NCI-H345 treated with DMSO at 0.1 percent for 48 hours (cell line): ENCODE measurements at regions not wholly inside any gene's neighbourhood (a gene's known extent, or its start where the extent isn't known, plus 50 kb on each side); places are given as distances from the start of the nearest gene placed in this dataset.
"Not testable (repeated sequence)": the region's sequence is repeated elsewhere in the genome, so short reads cannot be mapped to it uniquely, and the experiment has no call there.

Source experiments
- DNase-seq: peaks from one replicate; lab custom pipeline; 2025; ENCODE audit not compliant: unreplicated experiment; lab: John Stamatoyannopoulos, UW

GRCh38 chr1:208682664-208683013, 438.5 kb upstream of the PLXNA2 start:
- no peak for DNase-seq

GRCh38 chr1:208683141-208683540, 439.0 kb upstream of the PLXNA2 start:
- no peak for DNase-seq

- DNase-seq: no peak
These were observed 440.0 kb upstream of the PLXNA2 start for GRCh38 chr1:208684192-208684591.

- no peak for DNase-seq
These were observed 442.4 kb upstream of the PLXNA2 start for GRCh38 chr1:208686592-208686991.

GRCh38 chr1:208688656-208689315, 444.6 kb upstream of the PLXNA2 start:
- no peak for DNase-seq

GRCh38 chr1:208691012-208691411, 446.8 kb upstream of the PLXNA2 start:
- no peak for DNase-seq

- DNase-seq: no peak
These were observed 465.8 kb upstream of the PLXNA2 start for GRCh38 chr1:208709981-208710380.

- DNase-seq: no peak
These were observed 470.1 kb upstream of the PLXNA2 start for GRCh38 chr1:208714323-208714722.

GRCh38 chr1:208717525-208717924, 473.3 kb upstream of the PLXNA2 start:
- no peak for DNase-seq

GRCh38 chr1:208722592-208722991, 478.4 kb upstream of the PLXNA2 start:
- DNase-seq: no peak

- no peak for DNase-seq
These were observed 479.9 kb upstream of the PLXNA2 start for GRCh38 chr1:208724079-208724478.

GRCh38 chr1:208728815-208729214, 484.6 kb upstream of the PLXNA2 start:
- DNase-seq: no peak

GRCh38 chr1:208731981-208732821, 488.0 kb upstream of the PLXNA2 start:
- DNase-seq: peak; percentile 57

- no peak for DNase-seq
These were observed 493.0 kb upstream of the PLXNA2 start for GRCh38 chr1:208737161-208737560.

GRCh38 chr1:208737922-208738321, 493.7 kb upstream of the PLXNA2 start:
- DNase-seq: no peak

- DNase-seq: not testable (repeated sequence)
These were observed 495.5 kb upstream of the PLXNA2 start for GRCh38 chr1:208739636-208740035.

GRCh38 chr1:208741296-208741695, 497.1 kb upstream of the PLXNA2 start:
- DNase-seq: no peak

- no peak for DNase-seq
These were observed 499.2 kb upstream of the PLXNA2 start for GRCh38 chr1:208743361-208743760.

- DNase-seq: no peak
These were observed 503.8 kb upstream of the PLXNA2 start for GRCh38 chr1:208747979-208748378.

GRCh38 chr1:208748387-208749165, 504.4 kb upstream of the PLXNA2 start:
- no peak for DNase-seq

- no peak for DNase-seq
These were observed 512.3 kb upstream of the PLXNA2 start for GRCh38 chr1:208756339-208756981.
